ENCODE measurements at regions not wholly inside any gene's neighbourhood (a gene's known extent, or its start where the extent isn't known, plus 50 kb on each side); places are given as distances from the start of the nearest gene placed in this dataset.

DNA sequence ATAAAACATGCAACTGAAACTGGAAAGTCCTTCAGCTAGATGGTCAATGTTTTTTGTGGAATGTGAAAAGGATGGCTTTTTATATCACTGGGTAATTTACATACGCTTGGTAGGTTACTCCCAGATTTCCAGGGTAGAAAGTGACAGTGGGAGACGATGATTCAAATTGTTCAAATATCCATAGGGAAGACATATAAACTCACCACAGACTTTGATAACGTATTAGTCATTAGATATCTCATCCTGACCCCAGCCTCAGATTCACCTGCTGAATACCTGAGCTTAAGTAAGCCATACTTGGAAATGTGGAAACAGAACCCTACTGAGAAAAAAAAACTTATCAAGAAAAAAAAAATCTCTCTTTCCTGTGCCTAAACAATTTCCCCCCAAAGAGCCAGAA, 169.4 kb downstream of the ZNF674 start:
- no peaks in the 10 kb centered on the region for H3K23me2 ChIP-seq (ENCODE audit: insufficient read length, low read depth, low read length, poor library complexity, severe bottlenecking)
- H3K18ac ChIP-seq (ENCODE audit: insufficient read length, low read depth, low read length): no peak overlapping the region
- no peak overlapping the region for H2BK20ac ChIP-seq (ENCODE audit: low read depth, low read length, poor library complexity, severe bottlenecking)
- no peaks in the 10 kb centered on the region for H3K27me3 ChIP-seq (ENCODE audit: insufficient read depth, low read length)
- peaks cover 57 to 64% of the 10 kb centered on the region in 2 experiments for H3K9me3 Mint-ChIP-seq
- no peaks in the 10 kb centered on the region for H3K79me1 ChIP-seq (ENCODE audit: insufficient read depth, low read depth, low read length, poor library complexity, severe bottlenecking)
- no peaks in the 10 kb centered on the region for H4K20me1 ChIP-seq (ENCODE audit: control insufficient read depth, insufficient read depth, insufficient read length)
- DNase-seq: no peak
- peaks cover 3 to 14% (median 5%) of the 10 kb centered on the region in 3 experiments; a peak in 6 of 7 replicates for H3K36me3 Mint-ChIP-seq (ENCODE audit: insufficient read depth in 1 of 3, low read depth in 3 of 3)
- no peak overlapping the region for H2AK5ac ChIP-seq (ENCODE audit: insufficient read length, low read length)
- no peak overlapping the region for H3K14ac ChIP-seq (ENCODE audit: insufficient read depth, low read length)
- H3K23ac ChIP-seq (ENCODE audit: insufficient read length, low read depth, low read length): no peak overlapping the region
- no peaks in the 10 kb centered on the region for H3K27me3 Mint-ChIP-seq (ENCODE audit: low read depth)
- TF ChIP-seq CTCF (conservative IDR thresholded peaks at IDR 0.05): no peak
- no CpG with 5 or more reads among the region's 3 CpGs for WGBS (ENCODE audit: extremely low coverage, insufficient read length, low lambda C conversion rate)
- H2BK5ac ChIP-seq (ENCODE audit: insufficient read length, low read length): no peak overlapping the region
- no peak overlapping the region for H3K4me3 Mint-ChIP-seq
- no peak overlapping the region for H3K4me2 ChIP-seq (ENCODE audit: insufficient read depth, insufficient read length, low read length)
- H4K8ac ChIP-seq (replicated peaks; ENCODE audit: insufficient read length, low read depth, low read length): no peak overlapping the region
- H3K4me1 ChIP-seq (ENCODE audit: insufficient read depth, low read length): no peaks in the 10 kb centered on the region; the same call in 1 of the 2 replicates
- H2AFZ ChIP-seq (ENCODE audit: low read length): no peak overlapping the region
- no peak overlapping the region for H3K9ac ChIP-seq (ENCODE audit: extremely low read depth, insufficient read length, low read length)
- peaks cover 6% of the 10 kb centered on the region for H3K9me3 ChIP-seq (ENCODE audit: control insufficient read depth, low read depth, low read length)
- H4K91ac ChIP-seq (ENCODE audit: insufficient read length, low read depth, low read length): no peak overlapping the region
- no peak overlapping the region for H2BK15ac ChIP-seq (ENCODE audit: low read depth, low read length)
- H3K4ac ChIP-seq (ENCODE audit: low read depth, low read length): no peak overlapping the region
- H3K27ac ChIP-seq (ENCODE audit: insufficient read length, low read depth, low read length): no peak overlapping the region
- no peaks in the 10 kb centered on the region for H3K79me2 ChIP-seq (ENCODE audit: insufficient read depth, low read length)
- no peak overlapping the region for H3T11ph ChIP-seq (ENCODE audit: low read length)
- peaks cover 13 to 17% of the 10 kb centered on the region in 2 experiments for H3K4me1 Mint-ChIP-seq
- H4K5ac ChIP-seq (ENCODE audit: insufficient read length, low read depth, low read length): no peak overlapping the region
- H2BK120ac ChIP-seq (ENCODE audit: low read depth, low read length, poor library complexity, severe bottlenecking): no peak overlapping the region
- no peak overlapping the region for H3K56ac ChIP-seq (ENCODE audit: insufficient read length, low read depth, low read length)
- peak overlapping the region in 2 of 3 experiments; percentile 61 to 69; a peak in 3 of 7 replicates for H3K27ac Mint-ChIP-seq
- H2BK12ac ChIP-seq (ENCODE audit: insufficient read length, low read depth, low read length): no peak overlapping the region
